DOHH2 (cell line): ENCODE measurements at regions not wholly inside any gene's neighbourhood (a gene's known extent, or its start where the extent isn't known, plus 50 kb on each side); places are given as distances from the start of the nearest gene placed in this dataset.

Experiments
- CTCF ChIP-seq: fragments of 200-600 bp; sonication (generic); IDR thresholded peaks from one replicate; pipeline ENCODE4 v1.5.1; 2014; ENCODE audit warnings: antibody characterized with exemption, mild to moderate bottlenecking, low read depth, low read length; ENCODE audit not compliant: poor library complexity, severe bottlenecking
- EZH2phosphoT487 ChIP-seq: fragments of 200-600 bp; sonication (generic); IDR thresholded peaks from 2 replicates; pipeline ENCODE4 v1.6.1; 2017; ENCODE audit warnings: borderline replicate concordance, mild to moderate bottlenecking, antibody characterized with exemption, low read length, moderate library complexity, mixed read lengths

- TF ChIP-seq CTCF: no peak
- TF ChIP-seq EZH2phosphoT487: no peak
Observed at GRCh38 chr3:5673521-5673920, 486.0 kb downstream of the EDEM1 start.
